H1 (cell line): ENCODE measurements at regions not wholly inside any gene's neighbourhood (a gene's known extent, or its start where the extent isn't known, plus 50 kb on each side); places are given as distances from the start of the nearest gene placed in this dataset.

Source experiments
- CHD7 ChIP-seq: fragments of 300-600 bp; sonication (generic); IDR thresholded peaks from 2 replicates; pipeline ENCODE4 v1.7.1; 2012; ENCODE audit warnings: low read length, moderate library complexity, mild to moderate bottlenecking, inconsistent platforms; ENCODE audit not compliant: insufficient replicate concordance
- TAF1 ChIP-seq: IDR thresholded peaks from 2 replicates; pipeline ENCODE4 v1.6.1; 2011; ENCODE audit warnings: mild to moderate bottlenecking, low read depth, low read length

GRCh38 chr3:86856711-86857110 lies 134.2 kb downstream of the VGLL3 start (continued):
- TF ChIP-seq CHD7 (no peak), TAF1 (no peak)
